Activated CD4-positive, alpha-beta memory T cell treated with anti-CD3 and anti-CD28 coated beads for 36 hours (primary cell): ENCODE measurements at regions not wholly inside any gene's neighbourhood (a gene's known extent, or its start where the extent isn't known, plus 50 kb on each side); places are given as distances from the start of the nearest gene placed in this dataset.

Source experiments
- CTCF ChIA-PET: fragments of 350-600 bp; sonication (Branson Sonifier 250); formaldehyde crosslinking; loops from one replicate; lab custom pipeline; 2021; ENCODE audit warnings: antibody characterized with exemption, inconsistent platforms; lab: Charles Lee
- POLR2A ChIA-PET: fragments of 350-600 bp; sonication (Branson Sonifier 250); formaldehyde crosslinking; loops from one replicate; lab custom pipeline; 2021; ENCODE audit warnings: antibody characterized with exemption; lab: Charles Lee
- DNase-seq: peaks from one replicate; pipeline ENCODE4 v3.0.0-alpha.2; 2020
- H3K27ac Mint-ChIP-seq: one replicate; pipeline ENCODE4 v1.8.0; 2021; ENCODE audit warnings: mixed read lengths
- H3K27me3 Mint-ChIP-seq: one replicate; pipeline ENCODE4 v1.8.0; 2021; ENCODE audit warnings: mixed read lengths
- H3K36me3 Mint-ChIP-seq: one replicate; pipeline ENCODE4 v1.8.0; 2021; ENCODE audit warnings: mixed read lengths
- H3K4me1 Mint-ChIP-seq: one replicate; pipeline ENCODE4 v1.8.0; 2021; ENCODE audit warnings: low read depth, mixed read lengths
- H3K4me3 Mint-ChIP-seq: one replicate; pipeline ENCODE4 v1.8.0; 2021; ENCODE audit warnings: mild to moderate bottlenecking, mixed read lengths
- H3K9me3 Mint-ChIP-seq: one replicate; pipeline ENCODE4 v1.8.0; 2021; ENCODE audit warnings: mixed read lengths
- intact Hi-C: fragments of 100-400 bp; cut with micrococcal nuclease; formaldehyde crosslinking; loops from one replicate; pipeline ENCODE4 v1.15.1; 2023

GRCh38 chr11:115631609-115632008 lies 127.4 kb upstream of the CADM1 start:
- Mint-ChIP-seq H3K36me3 (no peaks in the 10 kb centered on the region), H3K9me3 (no peaks in the 10 kb centered on the region), H3K4me1 (no peaks in the 10 kb centered on the region), H3K4me3 (no peak overlapping the region), H3K27me3 (peaks cover 2% of the 10 kb centered on the region), H3K27ac (no peak overlapping the region)
- ChIA-PET POLR2A (no interaction called here), CTCF (no interaction called here)
- DNase-seq = no peak
- intact Hi-C loops = no loop called here

DNA sequence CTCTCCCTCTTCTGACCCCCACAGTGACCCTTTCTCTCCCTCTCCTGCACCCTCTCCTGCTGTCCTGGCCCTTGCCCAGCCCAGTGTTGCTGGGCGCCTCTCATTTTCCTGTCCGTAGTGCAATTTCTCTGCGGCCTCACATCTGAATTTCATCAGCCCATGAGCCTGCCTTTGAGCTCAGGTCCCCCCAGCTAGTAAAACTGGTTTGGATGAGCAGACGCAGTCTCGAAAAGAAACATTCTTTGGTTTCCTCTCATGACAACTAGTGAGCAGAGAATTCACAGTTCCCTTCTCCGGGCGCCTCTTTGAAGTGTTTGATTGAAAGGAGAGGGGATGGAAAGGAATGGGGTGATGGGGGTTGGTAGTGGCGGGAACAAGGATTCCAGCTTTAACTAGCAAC lies 126.0 kb upstream of the CADM1 start:
- H3K36me3 Mint-ChIP-seq = no peaks in the 10 kb centered on the region
- no peaks in the 10 kb centered on the region for H3K9me3 Mint-ChIP-seq
- H3K4me1 Mint-ChIP-seq = no peaks in the 10 kb centered on the region
- peaks cover 2% of the 10 kb centered on the region for H3K27me3 Mint-ChIP-seq
- H3K27ac Mint-ChIP-seq = no peak overlapping the region
- ChIA-PET POLR2A (no interaction called here), CTCF (interaction anchor here (0.6 kb wide), 1 partner anchor 457 kb away, joined by 3 read pairs; no protein-coding TSS in a partner anchor)
- no peak overlapping the region for H3K4me3 Mint-ChIP-seq
- DNase-seq = no peak
- intact Hi-C loops = no loop called here

DNA sequence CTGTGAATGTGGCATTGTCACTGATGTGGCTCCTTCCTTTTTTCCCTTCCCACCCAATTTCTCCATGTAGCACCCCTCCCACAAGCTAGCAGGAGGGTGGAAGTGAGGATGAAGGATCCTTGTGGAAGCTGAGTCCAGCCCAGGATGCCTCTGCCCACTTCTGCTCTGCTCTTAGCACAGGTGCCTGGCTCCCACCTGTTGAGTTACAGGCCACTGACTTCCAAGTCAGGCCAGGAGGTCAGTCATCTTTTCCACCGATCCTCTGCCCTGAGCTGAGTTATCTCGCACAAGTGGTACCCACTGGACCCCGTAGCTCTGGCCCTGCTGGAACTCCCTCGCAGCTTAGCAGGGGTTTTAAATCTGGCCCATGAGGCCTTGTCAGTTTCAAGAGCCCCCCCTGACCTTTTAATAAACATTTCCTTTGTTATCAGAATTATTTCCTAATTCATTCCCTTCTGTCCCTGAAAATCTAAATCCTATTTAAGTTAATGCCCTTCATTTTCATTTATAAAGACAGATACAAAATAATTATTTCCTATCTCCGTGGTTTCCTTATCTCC lies 125.3 kb upstream of the CADM1 start:
- DNase-seq = no peak
- Mint-ChIP-seq H3K27ac (no peak overlapping the region), H3K36me3 (no peaks in the 10 kb centered on the region), H3K4me1 (no peaks in the 10 kb centered on the region), H3K4me3 (no peak overlapping the region), H3K27me3 (peaks cover 2% of the 10 kb centered on the region), H3K9me3 (no peaks in the 10 kb centered on the region)
- CTCF ChIA-PET = no interaction called here
- intact Hi-C loops = no loop called here
- POLR2A ChIA-PET = no interaction called here

DNA sequence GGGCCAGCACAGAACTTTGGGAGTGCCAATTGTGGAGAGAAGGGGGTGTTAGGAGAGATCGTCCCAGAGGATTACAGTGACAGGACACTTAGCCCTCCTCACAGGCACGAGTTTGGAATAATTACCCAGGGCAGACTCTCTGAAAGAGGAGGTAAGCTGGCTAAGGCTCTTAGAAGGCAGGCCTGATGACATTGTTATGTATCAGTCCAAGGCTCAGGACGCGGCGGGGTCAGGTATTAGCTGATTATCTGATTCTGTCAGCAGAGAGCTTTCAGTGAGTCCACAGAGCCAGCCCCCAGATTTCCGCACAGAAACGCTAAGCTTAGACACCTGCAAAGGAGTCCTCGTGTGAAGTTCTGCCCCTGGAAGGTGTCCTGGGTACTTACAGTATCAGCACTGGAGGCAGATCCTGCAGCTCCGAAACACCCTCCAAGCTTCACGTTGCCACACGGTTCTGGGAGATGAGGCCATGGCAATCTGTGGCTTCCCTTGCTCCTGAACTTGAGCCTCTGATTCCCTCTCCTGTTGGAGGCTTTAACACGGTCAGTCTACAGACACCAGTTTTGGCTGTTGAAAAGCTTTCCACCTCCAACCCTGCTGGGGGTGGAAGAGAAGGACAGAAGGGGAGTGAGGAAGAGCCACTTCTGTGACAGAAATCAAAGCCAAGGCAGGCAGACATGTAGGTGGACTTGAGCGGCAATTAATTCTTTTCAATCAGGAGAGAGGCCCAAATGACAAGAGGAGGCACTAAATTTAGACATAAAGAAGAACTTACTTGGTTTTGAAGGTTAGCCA lies 123.6 kb upstream of the CADM1 start:
- H3K4me1 Mint-ChIP-seq = no peaks in the 10 kb centered on the region
- no peak overlapping the region for H3K4me3 Mint-ChIP-seq
- POLR2A ChIA-PET = interaction anchor here (0.6 kb wide), 1 partner anchor 690 kb away, joined by 3 read pairs; no protein-coding TSS in a partner anchor
- CTCF ChIA-PET = no interaction called here
- no peak for DNase-seq
- H3K36me3 Mint-ChIP-seq = no peaks in the 10 kb centered on the region
- no peak overlapping the region for H3K27ac Mint-ChIP-seq
- H3K27me3 Mint-ChIP-seq = peaks cover 2% of the 10 kb centered on the region
- no peaks in the 10 kb centered on the region for H3K9me3 Mint-ChIP-seq
- intact Hi-C loops = no loop called here

GRCh38 chr11:115627071-115627470 lies 122.9 kb upstream of the CADM1 start:
- H3K4me3 Mint-ChIP-seq = no peak overlapping the region
- DNase-seq = no peak
- no peak overlapping the region for H3K27ac Mint-ChIP-seq
- H3K4me1 Mint-ChIP-seq = no peaks in the 10 kb centered on the region
- no peaks in the 10 kb centered on the region for H3K9me3 Mint-ChIP-seq
- ChIA-PET CTCF (no interaction called here), POLR2A (interaction anchor here (0.6 kb wide), 1 partner anchor 691 kb away, joined by 3 read pairs; no protein-coding TSS in a partner anchor)
- intact Hi-C loops = no loop called here
- H3K27me3 Mint-ChIP-seq = peaks cover 2% of the 10 kb centered on the region
- H3K36me3 Mint-ChIP-seq = no peaks in the 10 kb centered on the region

DNA sequence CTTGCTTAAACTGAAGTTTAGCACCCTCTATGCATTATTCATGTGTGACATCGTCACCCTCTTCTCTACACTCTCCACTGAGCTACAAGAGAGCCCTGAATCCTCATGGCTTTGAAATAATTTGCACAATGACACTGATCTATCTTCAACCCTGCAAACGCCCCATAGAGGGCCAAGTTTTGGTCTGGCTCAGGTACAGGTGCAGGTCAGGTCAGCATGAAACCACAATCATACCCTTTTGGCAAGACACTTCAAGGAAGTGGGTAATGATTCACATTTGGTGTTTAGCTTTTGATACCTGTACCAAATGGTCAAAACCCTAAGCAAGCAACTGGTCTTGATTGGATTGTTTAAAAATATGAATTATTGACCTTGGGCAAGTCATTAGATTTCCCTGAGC lies 122.2 kb upstream of the CADM1 start:
- no peak overlapping the region for H3K4me3 Mint-ChIP-seq
- ChIA-PET CTCF (no interaction called here), POLR2A (no interaction called here)
- DNase-seq = no peak
- H3K4me1 Mint-ChIP-seq = no peaks in the 10 kb centered on the region
- no peaks in the 10 kb centered on the region for H3K9me3 Mint-ChIP-seq
- intact Hi-C loops = no loop called here
- H3K27ac Mint-ChIP-seq = no peak overlapping the region
- H3K36me3 Mint-ChIP-seq = no peaks in the 10 kb centered on the region
- H3K27me3 Mint-ChIP-seq = peaks cover 2% of the 10 kb centered on the region

- H3K27me3 Mint-ChIP-seq = peaks cover under 1% of the 10 kb centered on the region
- H3K9me3 Mint-ChIP-seq = no peaks in the 10 kb centered on the region
- ChIA-PET CTCF (no interaction called here), POLR2A (no interaction called here)
- intact Hi-C loops = no loop called here
- no peak overlapping the region for H3K27ac Mint-ChIP-seq
- no peak overlapping the region for H3K4me3 Mint-ChIP-seq
- DNase-seq = no peak
- no peaks in the 10 kb centered on the region for H3K36me3 Mint-ChIP-seq
- H3K4me1 Mint-ChIP-seq = no peaks in the 10 kb centered on the region
These were observed 121.3 kb upstream of the CADM1 start for GRCh38 chr11:115625502-115625901.

DNA sequence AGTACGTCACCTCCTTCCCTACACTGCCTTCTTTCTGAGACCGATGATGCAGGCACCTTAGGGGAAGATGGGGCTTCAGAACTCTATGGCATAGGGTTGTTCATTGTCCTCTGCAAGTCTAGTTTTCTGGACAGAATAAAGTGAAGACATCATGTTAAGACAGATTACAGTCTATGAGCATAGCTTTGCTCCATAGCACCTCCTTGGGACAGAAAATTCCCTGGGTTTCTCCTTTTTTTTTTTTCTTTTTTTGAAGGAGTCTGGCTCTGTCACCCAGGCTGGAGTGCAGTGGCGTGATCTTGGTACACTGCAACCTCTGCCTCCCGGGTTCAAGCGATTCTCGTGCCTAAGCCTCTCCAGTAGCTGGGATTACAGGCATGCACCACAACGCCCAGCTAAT lies 119.8 kb upstream of the CADM1 start:
- intact Hi-C loops = no loop called here
- POLR2A ChIA-PET = interaction anchor here (0.6 kb wide), 1 partner anchor 49 kb away, joined by 3 read pairs; no protein-coding TSS in a partner anchor
- Mint-ChIP-seq H3K4me3 (no peak overlapping the region), H3K4me1 (no peaks in the 10 kb centered on the region), H3K27ac (no peak overlapping the region), H3K9me3 (no peaks in the 10 kb centered on the region), H3K36me3 (no peaks in the 10 kb centered on the region), H3K27me3 (no peaks in the 10 kb centered on the region)
- CTCF ChIA-PET = no interaction called here
- no peak for DNase-seq

DNA sequence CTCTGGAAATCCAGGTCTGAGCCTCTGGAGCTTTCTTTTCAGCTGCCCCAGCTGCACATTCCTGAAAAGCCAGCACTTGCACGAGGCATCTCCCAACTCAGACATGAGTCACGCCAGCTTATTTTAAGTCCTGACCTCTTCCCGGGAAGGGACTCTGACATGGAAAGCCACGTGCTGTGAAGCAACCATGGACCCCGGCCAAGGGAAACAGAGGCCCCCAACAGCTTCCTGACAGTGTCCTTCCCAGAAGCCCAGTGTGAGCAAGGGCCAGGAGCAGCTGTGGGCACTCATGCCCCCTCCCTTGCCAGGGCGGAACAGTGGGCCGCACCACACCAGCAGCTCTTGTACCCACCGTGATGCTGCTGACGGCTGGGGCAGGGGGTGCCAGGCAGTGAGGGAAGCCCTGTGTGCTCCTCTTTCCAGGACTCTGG lies 118.8 kb upstream of the CADM1 start:
- intact Hi-C loops = no loop called here
- no peaks in the 10 kb centered on the region for H3K36me3 Mint-ChIP-seq
- H3K4me1 Mint-ChIP-seq = no peaks in the 10 kb centered on the region
- no peak overlapping the region for H3K27ac Mint-ChIP-seq
- no peak for DNase-seq
- H3K9me3 Mint-ChIP-seq = no peaks in the 10 kb centered on the region
- CTCF ChIA-PET = no interaction called here
- no peaks in the 10 kb centered on the region for H3K27me3 Mint-ChIP-seq
- H3K4me3 Mint-ChIP-seq = no peak overlapping the region
- POLR2A ChIA-PET = no interaction called here

- Mint-ChIP-seq H3K9me3 (no peaks in the 10 kb centered on the region), H3K27me3 (no peaks in the 10 kb centered on the region), H3K4me3 (no peak overlapping the region), H3K27ac (no peak overlapping the region), H3K36me3 (no peaks in the 10 kb centered on the region), H3K4me1 (no peaks in the 10 kb centered on the region)
- ChIA-PET CTCF (no interaction called here), POLR2A (no interaction called here)
- DNase-seq = no peak
- intact Hi-C loops = no loop called here
These were observed 114.2 kb upstream of the CADM1 start for GRCh38 chr11:115618428-115618827.

DNA sequence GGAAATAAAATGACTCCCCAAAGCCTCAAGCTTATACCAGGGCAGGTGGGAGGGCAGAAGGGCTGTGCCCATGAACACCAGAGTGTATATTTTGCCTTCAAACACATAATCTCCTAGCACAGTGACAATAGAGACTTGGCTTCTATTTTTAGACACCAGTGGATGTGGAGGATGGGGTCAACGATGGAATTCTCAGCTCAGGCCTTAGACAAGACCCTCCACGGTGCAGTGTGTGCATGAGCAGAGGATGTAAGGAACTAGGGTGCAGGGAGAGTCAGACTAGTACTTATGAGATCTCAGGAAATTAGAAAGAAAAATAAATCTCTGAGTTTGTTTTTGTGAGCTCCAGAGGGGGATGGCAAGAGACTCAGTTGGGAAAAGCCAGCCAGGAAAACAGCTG lies 113.6 kb upstream of the CADM1 start:
- intact Hi-C loops = no loop called here
- H3K27ac Mint-ChIP-seq = no peak overlapping the region
- no peaks in the 10 kb centered on the region for H3K36me3 Mint-ChIP-seq
- H3K9me3 Mint-ChIP-seq = no peaks in the 10 kb centered on the region
- H3K4me3 Mint-ChIP-seq = no peak overlapping the region
- DNase-seq = no peak
- ChIA-PET POLR2A (no interaction called here), CTCF (interaction anchor here (0.6 kb wide), 1 partner anchor 231 kb away, joined by 3 read pairs; no protein-coding TSS in a partner anchor)
- no peaks in the 10 kb centered on the region for H3K4me1 Mint-ChIP-seq
- no peaks in the 10 kb centered on the region for H3K27me3 Mint-ChIP-seq

GRCh38 chr11:115616971-115617370 lies 112.8 kb upstream of the CADM1 start:
- no peak overlapping the region for H3K27ac Mint-ChIP-seq

More at GRCh38 chr11:115616971-115617370, 112.8 kb upstream of the CADM1 start:
- Mint-ChIP-seq H3K4me3 (no peak overlapping the region), H3K9me3 (no peaks in the 10 kb centered on the region), H3K36me3 (no peaks in the 10 kb centered on the region), H3K4me1 (no peaks in the 10 kb centered on the region), H3K27me3 (no peaks in the 10 kb centered on the region)
- intact Hi-C loops = no loop called here
- POLR2A ChIA-PET = no interaction called here
- DNase-seq = no peak
- CTCF ChIA-PET = no interaction called here
